NCI-H526 (cell line): ENCODE measurements at regions not wholly inside any gene's neighbourhood (a gene's known extent, or its start where the extent isn't known, plus 50 kb on each side); places are given as distances from the start of the nearest gene placed in this dataset.

Source experiments
- DNase-seq, 2 experiments: peaks; one replicate each; lab custom pipeline; 2025; lab: John Stamatoyannopoulos, UW

DNA sequence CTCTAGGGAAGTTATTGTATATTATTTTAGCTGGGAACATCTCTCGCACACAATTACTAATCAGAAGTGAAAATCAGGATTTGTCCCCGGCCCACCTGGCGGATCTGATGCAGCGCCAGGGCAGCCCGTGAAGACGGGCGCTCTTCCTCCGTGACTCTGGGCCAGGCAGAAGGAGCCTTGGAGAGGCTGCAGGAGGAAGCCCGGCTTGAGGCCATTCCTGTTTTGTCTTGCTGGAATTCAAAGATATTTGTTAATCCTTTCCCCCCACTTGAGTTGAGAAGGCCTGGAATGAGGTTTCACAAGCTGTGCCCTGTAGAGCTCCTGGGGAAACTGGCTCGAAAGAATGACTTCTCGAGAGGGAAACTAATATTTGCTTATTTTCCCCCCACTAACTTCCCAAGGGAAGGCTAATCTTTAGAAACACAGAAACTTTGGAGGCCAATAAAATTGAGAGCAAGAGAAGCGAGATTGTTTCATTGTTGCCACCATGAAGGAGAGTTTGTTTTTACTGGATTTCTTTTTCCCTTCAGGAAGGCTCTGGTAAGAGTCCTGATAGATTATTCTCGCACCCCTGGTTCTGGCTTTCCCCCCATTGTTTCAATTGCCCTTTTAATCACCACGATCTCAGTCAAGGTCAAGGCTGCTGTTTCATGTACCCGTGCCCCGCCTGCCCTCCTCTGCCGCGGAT, 92.8 kb upstream of the SEPTIN5 start:
- DNase-seq = no peak

DNA sequence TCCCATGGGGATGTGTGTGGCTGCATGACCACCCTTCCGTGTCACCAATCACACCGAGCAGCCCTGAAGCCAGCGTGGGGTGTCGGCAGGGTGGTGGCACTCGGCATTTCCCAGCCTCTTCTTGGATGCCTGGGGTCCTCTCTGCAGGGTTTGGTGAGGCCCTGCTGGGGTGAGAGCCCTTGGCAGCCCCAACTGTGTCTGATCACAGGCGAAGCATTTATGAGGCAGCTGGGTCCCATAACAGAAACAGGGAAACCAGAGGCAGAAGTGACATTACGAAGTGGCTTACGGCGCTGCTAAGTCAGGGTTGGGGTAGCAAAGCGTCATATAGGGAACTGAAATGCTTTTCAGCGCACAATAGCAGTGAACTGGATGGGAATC, 92.3 kb upstream of the SEPTIN5 start:
- DNase-seq = no peak

DNA sequence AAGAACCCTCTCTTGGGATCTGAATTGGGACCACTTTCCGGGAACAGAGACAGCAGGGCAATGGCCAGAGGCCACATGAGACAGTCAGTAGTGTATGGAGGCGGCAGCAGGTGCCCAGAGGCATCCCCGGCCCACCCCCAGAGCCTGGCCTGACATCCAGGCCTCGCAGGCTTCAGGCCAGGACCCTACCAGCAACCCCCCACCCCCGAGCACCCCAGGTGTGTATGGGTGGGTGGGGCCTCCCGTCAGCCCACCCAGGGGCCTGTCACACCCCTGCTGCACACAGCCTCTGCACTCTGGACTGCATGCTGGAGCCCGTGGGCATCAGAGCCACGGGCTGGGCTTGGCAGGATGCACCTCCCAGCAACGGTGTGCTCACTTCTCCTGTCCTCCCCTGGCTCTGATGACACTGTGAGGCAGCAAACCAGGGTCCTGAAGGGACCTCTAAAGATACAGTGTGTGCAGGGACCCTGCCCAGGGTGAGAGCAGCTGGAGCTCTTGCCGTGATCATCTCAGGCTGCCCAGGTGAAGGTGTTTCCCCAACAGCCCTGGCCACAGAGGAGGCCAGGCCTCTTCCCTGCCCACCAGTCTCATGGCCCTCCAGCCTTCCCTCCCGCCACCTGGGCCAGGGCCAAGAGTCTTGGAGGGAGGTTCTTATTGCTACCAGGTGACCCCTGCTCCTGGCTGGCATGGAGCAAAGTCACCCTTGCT, 88.8 kb upstream of the SEPTIN5 start:
- DNase-seq = no peak

DNA sequence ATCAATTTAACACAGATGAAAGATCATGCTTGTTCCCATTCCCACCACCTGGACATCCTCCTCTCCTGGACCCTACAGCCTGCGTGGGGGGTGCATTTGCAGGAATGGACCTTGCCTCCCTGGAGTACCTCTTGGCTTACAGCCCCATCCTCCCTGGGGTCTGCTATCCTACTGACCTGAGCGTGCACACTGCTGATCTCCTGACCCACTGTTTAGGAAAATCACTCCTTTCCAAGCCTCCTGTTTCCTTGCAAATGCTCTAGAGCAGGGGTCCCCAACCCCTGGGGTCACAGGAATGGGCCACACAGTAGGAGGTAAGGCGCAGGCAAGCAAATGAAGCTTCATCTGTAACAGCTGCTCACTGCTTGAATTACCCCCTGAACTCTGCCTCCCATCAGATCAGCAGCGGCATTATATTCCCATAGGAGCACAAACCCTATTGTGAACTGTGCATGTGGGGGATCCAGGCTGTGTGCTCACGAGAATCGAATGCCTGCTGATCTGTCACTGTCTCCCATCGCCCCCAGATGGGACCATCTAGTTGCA, 88.2 kb upstream of the SEPTIN5 start:
- DNase-seq = no peak

DNA sequence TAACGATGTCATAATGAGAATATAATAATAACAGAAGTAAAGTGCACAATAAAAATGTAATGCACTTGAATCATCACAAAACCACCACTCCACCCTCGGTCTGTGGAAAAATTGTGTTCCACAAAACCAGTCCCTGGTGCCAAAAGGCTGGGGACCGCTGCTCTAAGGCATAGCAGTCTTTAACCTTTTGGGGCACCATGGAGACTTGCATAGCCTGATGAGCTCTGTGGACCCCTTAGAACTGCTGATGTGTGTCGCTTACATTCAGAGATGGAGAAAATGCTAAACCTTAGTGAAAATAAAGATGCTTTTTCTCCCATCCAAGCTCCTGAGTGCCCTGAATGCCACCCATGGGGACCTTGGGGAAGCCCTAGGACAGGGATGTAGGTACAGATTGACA, 87.6 kb upstream of the SEPTIN5 start:
- no peak for DNase-seq

DNA sequence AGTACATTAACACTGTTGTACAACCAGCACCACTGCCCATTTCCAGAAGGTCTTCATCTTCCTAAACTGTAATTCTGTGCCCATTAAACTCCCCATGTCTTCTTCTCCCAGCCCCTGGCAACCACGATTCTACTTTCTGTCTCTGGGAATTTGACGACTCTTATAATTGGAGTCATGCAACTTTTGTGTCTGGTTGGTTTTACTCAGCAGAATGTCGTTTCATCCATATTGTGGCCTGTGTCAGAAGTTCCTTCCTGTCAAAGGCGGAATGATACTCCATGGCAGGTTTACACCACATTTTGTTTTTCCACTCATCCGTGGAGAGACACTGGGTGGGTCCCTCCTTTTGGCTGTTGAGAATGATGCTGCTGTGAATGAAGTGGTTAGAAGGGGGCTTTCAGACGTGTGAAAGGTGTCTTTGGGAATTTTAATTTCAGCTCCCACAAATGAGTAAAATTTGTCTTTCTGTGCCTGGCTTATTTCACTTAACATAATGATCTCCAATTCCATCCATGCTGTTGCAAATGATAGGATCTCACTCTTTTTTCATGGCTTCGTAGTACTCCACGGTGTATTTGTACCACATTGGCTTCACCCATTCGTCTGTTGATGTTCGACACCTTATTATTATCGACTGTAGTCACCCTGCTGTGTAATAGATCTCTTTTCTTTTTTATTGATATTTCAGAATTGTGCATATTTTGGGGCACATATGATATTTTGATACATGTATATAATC, 86.1 kb upstream of the SEPTIN5 start:
- no peak for DNase-seq

DNA sequence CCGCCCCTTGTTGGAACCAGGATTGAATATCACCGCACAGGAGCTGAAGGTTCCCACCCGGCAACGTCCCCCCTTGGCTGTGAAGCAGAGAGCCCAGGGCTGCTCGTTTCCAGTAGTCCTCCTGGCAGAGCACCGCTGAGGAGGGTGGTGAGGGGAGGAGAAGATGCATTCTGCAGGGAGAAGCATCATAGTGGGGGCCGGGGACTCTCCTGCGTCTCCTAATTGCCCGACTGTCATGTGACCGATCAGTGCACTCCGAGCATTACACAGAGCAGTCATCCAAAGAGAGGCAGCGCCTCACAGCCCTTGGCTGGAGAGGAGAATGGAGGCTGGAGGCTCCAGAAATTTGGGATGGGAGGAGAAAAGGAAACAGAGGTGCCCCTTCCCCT, 85.0 kb upstream of the SEPTIN5 start:
- DNase-seq = peak in 1 of 2 experiments; percentile 10

DNA sequence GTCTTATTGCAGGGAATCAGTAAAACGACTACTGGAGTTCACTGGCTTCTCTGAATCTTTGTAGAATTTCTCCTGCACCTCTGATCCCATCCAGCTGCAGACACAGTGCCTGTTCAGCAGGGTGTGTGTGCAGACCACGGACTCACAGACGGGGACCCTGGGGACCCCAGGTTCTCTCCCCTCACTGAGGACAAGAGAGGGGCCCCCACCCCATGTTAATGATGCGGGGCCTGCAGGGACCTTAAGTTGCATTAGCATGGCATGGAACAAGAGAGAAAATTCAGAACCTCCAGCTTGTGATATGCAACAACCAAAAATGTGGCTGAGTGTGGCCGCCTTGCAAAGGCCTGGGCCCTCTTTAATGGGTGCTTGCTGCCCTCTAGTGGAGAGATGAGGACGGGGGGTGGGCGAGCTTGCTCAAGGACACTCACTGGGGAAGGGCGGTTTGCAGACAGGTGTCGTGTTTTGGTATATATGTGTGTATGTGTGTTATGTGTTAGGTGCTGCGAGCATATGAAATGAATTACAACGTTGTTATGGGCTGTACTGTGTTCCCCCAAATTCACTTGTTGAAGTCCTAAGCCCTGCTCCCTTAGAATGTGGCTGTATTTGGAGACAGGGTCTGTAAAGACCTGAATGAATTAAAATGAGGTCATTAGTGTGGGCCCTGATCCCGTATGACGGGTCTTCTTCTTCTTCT, 84.4 kb upstream of the SEPTIN5 start:
- peak; percentile 47 to 85 for DNase-seq

DNA sequence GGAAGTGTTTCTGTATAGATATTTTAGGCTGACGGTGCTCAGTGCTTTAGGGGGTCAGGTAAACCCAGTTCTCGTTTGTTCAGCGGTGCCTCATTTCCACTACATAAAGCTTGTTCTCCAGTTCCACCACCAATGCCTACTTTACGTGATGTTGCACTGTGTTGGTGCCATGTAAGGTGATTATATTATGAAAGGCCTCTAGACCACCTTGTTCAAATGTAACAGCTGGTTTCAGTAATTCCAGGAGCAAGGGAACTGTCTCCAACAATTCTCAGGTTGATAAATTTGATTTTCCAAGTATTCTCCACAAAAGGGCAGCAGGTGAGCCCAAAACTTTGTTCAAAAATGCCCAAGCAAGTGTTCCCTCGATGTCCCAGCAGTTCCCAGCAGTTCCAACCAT, 83.7 kb upstream of the SEPTIN5 start:
- DNase-seq = no peak

DNA sequence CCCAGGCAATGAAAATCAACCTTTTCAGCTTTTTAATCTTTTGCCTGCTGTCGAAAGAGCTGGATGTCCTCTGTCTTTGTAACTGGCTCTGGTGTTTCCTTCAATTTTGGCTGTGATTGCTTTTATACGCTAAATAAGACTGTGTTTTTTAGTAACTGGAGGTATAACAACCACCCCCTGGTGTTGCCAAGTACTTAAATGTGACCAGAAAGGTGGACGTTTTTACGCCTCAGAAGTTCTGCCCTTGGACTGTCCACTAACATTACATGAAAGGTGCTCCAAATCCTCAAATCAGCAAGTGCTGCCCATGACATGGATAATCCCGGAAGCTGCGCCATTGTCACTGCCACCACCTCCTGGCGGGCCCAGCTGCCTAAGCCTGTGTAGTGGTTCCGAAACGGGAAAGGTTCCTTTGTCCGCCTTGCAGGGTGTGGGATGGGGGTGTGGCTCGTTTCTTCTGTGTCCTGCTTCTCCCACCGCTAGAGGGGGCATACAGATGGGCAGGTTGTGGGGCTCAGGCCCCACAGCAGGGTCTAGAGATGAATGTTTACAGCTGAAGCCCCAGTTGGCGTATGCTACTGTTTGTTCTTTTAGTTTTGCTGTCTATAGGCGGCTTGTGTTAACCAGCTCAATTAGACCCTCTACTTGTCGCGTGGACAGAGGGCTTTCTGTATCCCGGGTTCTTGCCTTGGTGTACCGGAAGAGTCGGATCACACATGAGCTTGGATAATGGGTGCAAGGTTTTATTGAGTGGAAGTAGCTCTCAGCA, 82.2 kb upstream of the SEPTIN5 start:
- DNase-seq = peak in 1 of 2 experiments; percentile 19

DNA sequence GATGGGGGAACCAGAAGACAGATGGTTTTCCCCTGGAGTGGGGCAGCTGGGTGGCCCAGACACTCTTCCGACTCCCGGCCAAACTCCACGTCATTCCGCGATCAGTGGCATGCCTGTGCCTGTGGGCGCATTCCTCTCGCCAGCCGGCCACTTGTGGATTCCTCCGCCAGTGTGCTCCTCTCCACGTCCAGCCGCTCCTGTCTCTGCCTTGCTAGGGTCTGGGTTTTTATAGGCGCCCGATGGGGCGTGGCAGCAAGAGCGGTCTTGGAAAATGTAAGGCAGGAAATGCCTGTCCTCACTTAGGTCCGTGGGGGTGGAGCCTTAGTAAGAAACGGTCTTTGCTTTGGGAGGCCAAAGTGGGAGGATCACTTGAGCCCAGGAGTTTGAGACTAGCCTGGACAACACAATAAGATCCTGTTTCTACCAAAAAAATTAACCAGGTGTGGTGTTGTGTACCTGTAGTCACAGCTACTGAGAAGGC, 81.6 kb upstream of the SEPTIN5 start:
- DNase-seq = no peak

DNA sequence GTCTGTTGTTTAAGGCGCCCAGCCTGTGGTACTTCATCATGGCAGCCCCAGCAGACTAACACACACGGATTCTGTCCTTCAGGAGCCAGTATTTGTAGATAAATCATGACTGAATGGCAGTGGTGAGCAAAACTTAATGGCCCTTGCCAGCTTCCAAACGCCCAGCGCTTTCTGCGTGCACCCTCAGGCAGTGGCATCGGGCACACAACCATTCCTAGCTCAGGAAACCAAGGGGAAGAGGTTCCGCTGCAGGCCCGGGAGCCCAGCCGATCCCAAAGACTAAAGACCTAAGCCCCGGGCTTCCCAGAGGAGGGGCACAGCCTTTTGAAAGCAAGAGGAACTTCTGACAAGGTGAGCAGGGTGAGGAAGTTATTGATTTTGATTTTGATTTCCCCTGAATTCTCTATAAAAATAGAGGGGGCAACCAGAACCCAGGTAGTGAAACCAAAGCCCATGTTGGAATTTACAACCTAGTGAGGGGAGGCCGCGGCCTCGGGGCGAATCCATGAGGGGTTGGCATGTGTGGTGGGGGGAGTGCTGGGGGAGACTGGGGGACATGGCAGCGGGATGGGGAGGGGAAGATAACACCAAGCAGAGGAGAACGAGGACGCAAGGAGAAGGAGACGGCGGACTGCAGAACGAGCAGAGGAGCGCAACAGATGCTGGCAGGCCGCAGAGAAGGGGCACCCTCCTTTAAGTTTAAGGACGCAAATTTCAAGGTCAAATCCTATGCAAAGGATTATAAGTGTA, 79.9 kb upstream of the SEPTIN5 start:
- no peak for DNase-seq

DNA sequence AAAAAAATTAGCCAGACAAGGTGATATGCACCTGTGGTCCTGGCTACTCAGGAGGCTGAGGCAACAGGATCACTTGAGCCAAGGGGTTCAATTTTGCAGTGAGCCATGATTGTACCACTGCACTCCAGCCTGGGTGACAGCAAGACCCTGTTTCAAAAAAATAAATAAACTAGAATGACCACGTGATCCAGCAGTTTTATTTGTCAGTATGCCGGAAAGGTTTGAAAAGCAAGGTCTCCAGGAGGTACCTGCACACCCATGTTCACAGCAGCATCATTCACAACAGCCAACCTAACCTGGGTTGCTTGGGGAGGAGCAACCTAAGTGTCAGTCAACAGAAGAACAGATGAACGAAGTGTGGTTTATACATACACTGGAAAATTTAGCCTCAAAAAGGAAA, 78.7 kb upstream of the SEPTIN5 start:
- DNase-seq = no peak

DNA sequence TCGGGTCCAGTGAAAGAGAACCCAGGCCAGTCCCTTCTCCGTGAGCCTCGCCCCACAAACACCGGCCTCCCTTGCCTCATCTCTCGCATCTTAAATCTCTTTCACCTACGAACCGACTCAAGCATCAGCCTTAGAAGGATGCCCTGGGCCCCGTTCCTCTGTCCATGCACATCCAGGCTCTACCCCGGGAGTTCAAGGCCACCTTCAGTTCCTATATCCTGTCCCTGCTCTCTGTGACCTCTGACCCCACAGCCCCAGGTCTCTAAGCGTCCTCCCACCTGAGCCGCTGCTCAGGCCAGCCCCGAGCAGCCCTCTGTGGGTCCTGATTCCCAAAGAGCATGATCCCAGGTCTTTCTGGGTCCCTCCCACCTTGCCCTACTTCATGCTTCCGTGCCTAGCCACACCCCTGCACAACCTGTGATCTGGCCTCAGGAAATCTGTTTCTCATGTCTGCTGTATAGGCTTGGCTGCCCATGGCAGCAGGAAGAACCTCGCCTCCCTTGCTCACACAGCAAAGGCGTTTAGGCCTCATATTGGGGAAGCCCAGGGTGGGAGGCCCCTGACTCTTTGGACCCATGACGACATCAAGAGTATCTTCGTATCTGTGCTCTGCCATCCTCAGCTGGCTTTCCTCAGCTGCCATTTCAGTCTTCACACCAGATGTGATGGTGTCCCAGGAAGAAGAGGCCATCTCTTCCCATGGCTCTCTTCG, 77.5 kb upstream of the SEPTIN5 start:
- DNase-seq = no peak

DNA sequence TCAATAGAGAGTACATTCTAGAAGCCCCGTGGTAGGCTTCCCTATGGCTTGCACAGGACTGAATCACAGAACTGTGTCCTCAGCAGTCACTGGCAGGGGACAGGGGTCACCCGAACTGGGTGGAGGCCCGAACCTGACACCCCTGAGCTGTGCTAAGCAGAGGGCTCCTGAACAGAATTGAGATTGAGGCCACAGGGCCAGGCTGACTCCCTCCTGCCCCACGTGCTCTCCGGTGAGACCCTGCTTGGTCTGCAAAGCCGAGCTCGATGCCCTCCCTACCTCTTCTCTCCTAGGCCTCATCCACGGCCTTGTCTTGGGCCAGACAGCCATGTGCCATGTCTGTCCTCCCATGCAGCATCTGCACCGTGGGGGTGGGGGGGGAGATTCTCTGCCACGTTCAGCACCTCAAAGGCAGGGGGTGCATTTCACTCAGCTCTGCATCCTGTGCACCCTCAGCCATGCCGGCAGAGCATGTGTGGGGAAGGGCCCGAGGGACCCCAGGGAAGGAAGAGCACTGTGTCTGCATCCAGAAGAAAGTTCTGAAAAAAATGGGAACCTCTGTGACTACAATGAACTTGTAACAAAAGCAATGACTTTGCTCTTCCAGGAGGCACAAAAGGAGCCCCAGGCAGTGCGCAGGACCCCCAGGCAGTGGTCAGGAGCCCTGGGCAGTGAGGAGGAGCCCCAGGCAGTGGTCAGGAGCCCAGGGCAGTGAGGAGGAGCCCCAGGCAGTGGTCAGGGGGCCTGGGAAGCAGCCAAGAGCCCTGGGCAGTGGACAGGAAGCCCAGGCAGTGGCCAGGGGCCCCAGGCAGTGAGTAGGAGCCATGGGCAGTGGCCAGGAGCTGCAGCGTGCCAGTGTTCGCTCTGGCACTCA, 76.7 kb upstream of the SEPTIN5 start:
- no peak for DNase-seq

DNA sequence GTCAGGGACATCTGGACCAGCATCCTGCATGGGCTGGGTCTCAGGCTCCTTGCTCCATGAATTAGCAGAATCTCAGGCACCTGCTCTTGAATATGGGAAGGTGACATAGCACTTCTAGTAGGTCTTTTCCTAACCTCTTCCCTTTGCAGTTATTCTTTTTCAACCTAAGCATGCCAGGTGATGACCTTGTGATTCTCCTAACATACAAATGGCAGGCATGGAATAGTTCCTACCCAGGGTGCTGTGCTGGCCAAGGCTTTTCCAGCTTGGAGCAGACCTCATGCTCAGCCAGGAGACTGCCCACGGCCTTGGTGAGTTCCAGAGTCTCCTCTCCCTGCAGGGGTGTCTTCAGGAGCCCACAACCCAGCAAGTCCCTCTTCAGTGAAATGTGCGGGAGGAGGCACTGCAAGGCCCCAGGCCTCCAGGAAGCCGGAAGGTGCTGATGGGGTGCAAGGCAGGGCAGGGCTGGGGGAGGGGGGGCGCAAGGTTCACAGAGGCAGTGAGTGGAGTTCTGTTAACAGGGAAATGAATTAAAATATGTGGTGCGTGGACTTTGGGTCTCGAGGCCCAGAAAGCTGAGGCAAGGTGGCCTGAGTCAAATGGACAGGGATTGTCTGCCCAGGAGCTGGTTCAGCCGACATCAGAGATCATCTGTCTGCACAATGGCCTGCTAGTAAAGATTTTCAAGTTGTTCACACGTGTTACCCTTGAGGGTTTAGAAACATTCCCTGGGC, 75.9 kb upstream of the SEPTIN5 start:
- DNase-seq = no peak

DNA sequence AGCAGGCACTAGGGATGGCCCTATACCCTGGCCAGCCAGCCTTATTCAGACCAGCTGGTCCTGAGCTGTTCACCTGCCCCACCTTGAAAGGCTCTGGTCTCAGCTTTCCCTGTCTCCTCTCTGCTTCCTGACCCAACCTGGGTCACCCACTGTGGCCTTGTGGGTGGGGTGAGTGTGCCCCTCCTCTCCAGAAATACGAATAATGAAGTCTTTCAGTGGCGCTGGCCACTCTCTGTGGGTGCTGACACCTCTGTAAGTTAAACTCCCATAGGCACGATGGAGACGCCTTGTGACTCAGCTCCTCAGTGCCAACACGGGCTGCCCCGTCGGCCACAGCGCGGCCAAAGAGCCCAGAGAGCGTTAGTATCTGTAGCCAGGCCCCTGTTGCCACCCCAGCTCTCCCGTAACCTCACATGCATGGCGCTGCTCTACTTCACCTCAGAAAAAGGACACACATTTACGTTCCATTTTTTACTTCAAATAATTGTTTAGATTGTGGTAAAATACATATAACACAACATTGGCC, 74.6 kb upstream of the SEPTIN5 start:
- no peak for DNase-seq

DNA sequence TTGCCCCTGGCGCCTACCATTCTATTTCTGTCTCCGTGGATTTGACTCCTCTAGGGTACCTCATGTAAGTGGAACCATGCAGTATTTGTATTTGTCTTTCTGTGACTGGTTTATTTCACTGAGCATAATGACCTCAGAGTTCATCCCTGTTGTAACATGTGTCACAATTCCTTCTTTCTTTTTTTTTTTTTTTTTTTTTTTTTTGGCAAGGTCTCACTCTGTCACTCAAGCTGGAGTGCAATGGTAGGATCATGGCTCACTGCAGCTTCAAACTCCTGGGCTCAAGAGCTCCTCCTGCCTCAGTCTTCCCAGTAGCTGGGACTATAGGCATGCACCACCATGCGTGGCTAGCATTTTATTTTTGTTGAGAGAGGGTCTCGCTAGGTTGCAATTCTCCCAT, 74.0 kb upstream of the SEPTIN5 start:
- DNase-seq = no peak
